Right lobe of liver (tissue), 6 donors: ENCODE measurements at regions not wholly inside any gene's neighbourhood (a gene's known extent, or its start where the extent isn't known, plus 50 kb on each side); places are given as distances from the start of the nearest gene placed in this dataset.

Source experiments
- ATAC-seq, 4 donors: fragments of 200-7000 bp; cut with Tn5 transposase; one replicate each; pipeline ENCODE4 v1.9.1; 2020; ENCODE audit warnings: mild to moderate bottlenecking in 4 of 4, moderate library complexity in 4 of 4
- DNase-seq, 3 donors: peaks; one replicate each; pipeline ENCODE4 v3.0.0-alpha.2; 2020
- H3K27ac ChIP-seq, 3 donors: fragments of 200-600 bp; one replicate each; pipeline ENCODE4 v1.8.0; 2022
- H3K27me3 ChIP-seq, 2 donors: fragments of 200-600 bp; one replicate each; pipeline ENCODE4 v1.8.0; 2022
- H3K36me3 ChIP-seq, 4 donors: fragments of 200-600 bp; sonication (generic) in 1 of 4; one replicate each; pipeline versions ENCODE4 v1.5.1 to v1.8.0; 2017 to 2022; ENCODE audit warnings: control low read depth in 1 of 4
- H3K4me1 ChIP-seq, 4 donors: fragments of 200-600 bp; sonication (generic) in 1 of 4; one replicate each; pipeline versions ENCODE4 v1.5.1 to v1.8.0; 2017 to 2022; ENCODE audit warnings: control low read depth in 1 of 4
- H3K4me3 ChIP-seq, 3 donors: fragments of 200-600 bp; one replicate each; pipeline ENCODE4 v1.8.0; 2022
- H3K9me3 ChIP-seq, 4 donors: fragments of 200-600 bp; sonication (generic) in 1 of 4; one replicate each; pipeline versions ENCODE4 v1.5.1 to v1.8.0; 2017 to 2022; ENCODE audit warnings: control low read depth in 1 of 4
- POLR2A ChIP-seq: fragments of 450-650 bp; IDR thresholded peaks from one replicate; pipeline ENCODE4 v1.6.1; 2017; ENCODE audit warnings: antibody characterized with exemption, mild to moderate bottlenecking
- WGBS: methylation state at CpG from one replicate; pipeline ENCODE4 v1.1.6; 2018; ENCODE audit warnings: low coverage, low lambda C conversion rate; ENCODE audit not compliant: insufficient coverage; ENCODE audit errors: missing lambda C conversion rate; 5-methylcytosine and 5-hydroxymethylcytosine counted together
- intact Hi-C, 2 donors: fragments of 100-400 bp; cut with DNase I; formaldehyde crosslinking; loops; one replicate each; pipeline versions ENCODE4 v1.11.2 to v1.14.1; 2022
- TF ChIP-seq, protein P1 (sequence below), 4 donors: fragments of 200-600 bp in 3 of 4; fragments of 450-650 bp in 1 of 4; IDR thresholded peaks; one replicate each; pipeline versions ENCODE4 v1.5.1 to v1.8.0; 2016 to 2022; ENCODE audit warnings: antibody characterized with exemption in 4 of 4, mild to moderate bottlenecking in 2 of 4
- donor health status: DM: no; HTN: yes; CAD: no.
- donor health status: DM: no; HTN: no; CAD: no.
- donor health status: DM: no; HTN: no; CAD: no.
- donor health status: DM: no; HTN: yes; CAD: no.
- donor health status: DM: no; HTN: yes; CAD: no.

DNA sequence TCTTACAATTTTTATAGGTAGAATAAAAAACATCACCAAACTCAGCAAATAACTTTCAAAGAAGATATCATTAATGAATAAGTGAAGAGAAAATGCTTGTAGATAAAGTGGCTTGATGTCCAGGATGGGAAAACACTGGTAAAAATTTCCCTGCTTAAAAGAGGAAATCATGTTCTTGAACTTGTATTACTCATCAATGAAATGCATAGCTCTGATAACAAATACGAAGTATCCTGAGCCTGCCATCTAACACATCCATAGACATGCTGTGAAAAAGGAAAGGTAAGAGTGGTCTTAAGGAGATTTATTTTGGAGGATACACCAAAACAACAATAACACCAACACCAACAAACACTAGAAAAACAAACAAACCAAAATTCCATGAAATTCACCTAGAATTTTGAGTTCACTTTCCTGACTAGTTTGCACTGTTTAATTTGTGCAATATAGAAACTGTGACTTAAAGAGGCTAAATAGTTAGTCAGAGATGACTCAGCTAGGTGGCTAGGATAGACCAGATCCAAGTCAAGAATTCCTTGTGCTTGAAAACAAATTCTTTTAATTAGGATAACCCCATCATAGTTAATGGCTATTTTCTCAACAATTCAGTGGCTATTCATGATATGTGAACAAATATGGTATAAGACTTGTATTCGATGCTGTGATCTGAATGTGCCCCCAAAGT lies 179.8 kb upstream of the KCNK2 start:
- DNase-seq (no peak), ATAC-seq (no peak)
- no peaks in the 10 kb centered on the region for H3K4me1 ChIP-seq
- no peaks in the 10 kb centered on the region for H3K27me3 ChIP-seq
- no peak overlapping the region for H3K4me3 ChIP-seq
- no peaks in the 10 kb centered on the region for H3K9me3 ChIP-seq
- TF ChIP-seq, protein P1, sequence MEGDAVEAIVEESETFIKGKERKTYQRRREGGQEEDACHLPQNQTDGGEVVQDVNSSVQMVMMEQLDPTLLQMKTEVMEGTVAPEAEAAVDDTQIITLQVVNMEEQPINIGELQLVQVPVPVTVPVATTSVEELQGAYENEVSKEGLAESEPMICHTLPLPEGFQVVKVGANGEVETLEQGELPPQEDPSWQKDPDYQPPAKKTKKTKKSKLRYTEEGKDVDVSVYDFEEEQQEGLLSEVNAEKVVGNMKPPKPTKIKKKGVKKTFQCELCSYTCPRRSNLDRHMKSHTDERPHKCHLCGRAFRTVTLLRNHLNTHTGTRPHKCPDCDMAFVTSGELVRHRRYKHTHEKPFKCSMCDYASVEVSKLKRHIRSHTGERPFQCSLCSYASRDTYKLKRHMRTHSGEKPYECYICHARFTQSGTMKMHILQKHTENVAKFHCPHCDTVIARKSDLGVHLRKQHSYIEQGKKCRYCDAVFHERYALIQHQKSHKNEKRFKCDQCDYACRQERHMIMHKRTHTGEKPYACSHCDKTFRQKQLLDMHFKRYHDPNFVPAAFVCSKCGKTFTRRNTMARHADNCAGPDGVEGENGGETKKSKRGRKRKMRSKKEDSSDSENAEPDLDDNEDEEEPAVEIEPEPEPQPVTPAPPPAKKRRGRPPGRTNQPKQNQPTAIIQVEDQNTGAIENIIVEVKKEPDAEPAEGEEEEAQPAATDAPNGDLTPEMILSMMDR (IDR thresholded peaks at IDR 0.05): no peak
- no peak for TF ChIP-seq POLR2A
- WGBS: 52% methylated on average over 2 of the region's 2 CpGs
- no peaks in the 10 kb centered on the region for H3K36me3 ChIP-seq
- intact Hi-C loops: no loop called here
- H3K27ac ChIP-seq: no peak overlapping the region

DNA sequence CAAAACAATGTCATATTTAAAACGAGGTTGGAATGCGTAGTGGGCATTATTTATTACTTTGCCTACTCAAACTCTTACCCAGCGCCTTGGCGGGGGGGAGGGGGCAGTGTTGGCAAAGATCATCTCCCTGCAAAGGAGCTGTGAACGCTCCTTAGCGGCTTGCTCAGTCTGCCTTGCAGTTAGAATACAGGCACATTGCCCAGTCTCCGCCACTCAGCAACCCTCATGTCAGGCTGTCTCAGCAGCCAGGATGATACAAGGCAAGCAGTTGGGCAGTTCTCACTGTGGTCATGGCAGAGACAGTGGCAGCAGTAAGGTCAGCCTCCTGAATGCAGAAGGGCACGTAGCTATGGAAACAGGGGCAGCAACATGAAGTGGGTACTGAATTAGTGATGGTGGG lies 170.4 kb upstream of the KCNK2 start:
- no peaks in the 10 kb centered on the region for H3K36me3 ChIP-seq
- TF ChIP-seq, protein P1 (IDR thresholded peaks at IDR 0.05): no peak
- TF ChIP-seq POLR2A: no peak
- ATAC-seq: no peak
- H3K4me1 ChIP-seq: no peaks in the 10 kb centered on the region
- no peak overlapping the region for H3K4me3 ChIP-seq
- H3K27ac ChIP-seq: no peak overlapping the region
- intact Hi-C loops: no loop called here
- no peak for DNase-seq
- no peaks in the 10 kb centered on the region for H3K9me3 ChIP-seq
- WGBS: 76% methylated on average over 7 of the region's 8 CpGs
- no peaks in the 10 kb centered on the region for H3K27me3 ChIP-seq

DNA sequence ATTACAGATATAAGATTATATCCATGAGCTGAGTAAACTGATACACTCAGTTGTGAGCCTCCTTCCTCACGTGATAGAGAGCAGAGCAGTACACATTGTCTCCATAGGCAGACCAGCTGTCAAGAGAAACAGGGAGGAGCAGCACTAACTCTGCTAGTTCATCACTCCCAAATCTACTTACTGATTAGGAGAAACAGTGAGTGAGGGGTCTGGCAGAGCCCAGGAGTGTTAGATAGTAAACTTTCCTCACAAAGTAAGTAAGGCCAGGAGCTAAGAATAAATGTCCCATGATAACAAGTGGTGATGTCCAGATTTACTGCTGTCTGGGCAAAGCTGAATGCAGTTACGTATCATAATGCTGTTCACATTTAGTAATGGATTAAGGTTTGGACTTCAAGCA lies 168.6 kb upstream of the KCNK2 start:
- H3K4me3 ChIP-seq: no peak overlapping the region
- H3K27ac ChIP-seq: no peak overlapping the region
- no peaks in the 10 kb centered on the region for H3K36me3 ChIP-seq
- H3K4me1 ChIP-seq: no peaks in the 10 kb centered on the region
- intact Hi-C loops: no loop called here
- ATAC-seq: no peak
- no peaks in the 10 kb centered on the region for H3K9me3 ChIP-seq
- WGBS: 44% methylated on average over 2 of the region's 2 CpGs
- no peak for TF ChIP-seq POLR2A
- TF ChIP-seq, protein P1 (IDR thresholded peaks at IDR 0.05): no peak
- H3K27me3 ChIP-seq: no peaks in the 10 kb centered on the region
- no peak for DNase-seq

DNA sequence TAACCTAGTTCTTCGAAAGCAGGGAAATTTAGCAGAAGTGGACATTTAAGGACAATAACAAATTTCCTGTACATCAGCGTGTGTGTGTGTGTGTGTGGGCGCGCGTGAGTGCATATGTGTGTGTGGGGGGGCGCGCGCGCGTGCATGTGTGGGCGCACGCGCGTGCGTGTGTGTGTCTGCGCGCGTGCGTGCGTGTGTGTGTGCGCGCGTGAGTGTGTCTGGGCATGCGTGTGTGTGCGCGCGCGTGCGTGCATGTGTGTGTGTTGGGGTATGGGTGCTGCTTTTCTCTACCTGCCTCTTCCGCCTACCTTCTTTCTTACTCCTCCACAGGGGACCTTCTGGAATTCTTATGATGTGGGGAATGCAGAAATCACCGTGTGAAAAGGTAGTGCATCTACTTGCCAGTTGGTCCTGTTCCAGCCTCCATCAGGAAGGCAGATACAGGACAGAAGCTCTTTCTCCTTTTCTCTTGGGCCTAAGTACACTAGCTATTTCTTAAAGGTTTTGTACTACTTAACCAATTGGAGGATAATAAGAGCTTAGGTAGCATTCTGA lies 165.4 kb upstream of the KCNK2 start:
- Histone ChIP-seq H3K4me3 (no peak overlapping the region), H3K36me3 (no peaks in the 10 kb centered on the region), H3K27ac (no peak overlapping the region), H3K4me1 (no peaks in the 10 kb centered on the region), H3K27me3 (no peaks in the 10 kb centered on the region), H3K9me3 (no peaks in the 10 kb centered on the region)
- DNase-seq: no peak
- no peak for ATAC-seq
- no peak for TF ChIP-seq POLR2A
- TF ChIP-seq, protein P1 (IDR thresholded peaks at IDR 0.05): no peak
- 90% methylated on average over 27 of the region's 31 CpGs for WGBS
- intact Hi-C loops: no loop called here
